GM12878 (cell line): ENCODE measurements at regions not wholly inside any gene's neighbourhood (a gene's known extent, or its start where the extent isn't known, plus 50 kb on each side); places are given as distances from the start of the nearest gene placed in this dataset.

Source experiments
- ATAC-seq: fragments of 200-7000 bp; cut with Tn5 transposase; 3 replicates; pipeline ENCODE4 v1.9.1; 2020; ENCODE audit warnings: mild to moderate bottlenecking, moderate library complexity
- BruUV-seq: library from RNA; stranded (reverse); fragments of 400-500 nt; replicated peaks from 2 replicates; lab custom pipeline; 2021; lab: Mats Ljungman, UMichigan
- CTCF ChIA-PET: fragments of 300-600 bp; sonication (Branson Sonifier 250); formaldehyde crosslinking; extraction: SDS; loops from one replicate; lab custom pipeline; 2021; ENCODE audit warnings: inconsistent platforms; lab: Yijun Ruan, JAX
- POLR2A ChIA-PET: fragments of 350-600 bp; formaldehyde crosslinking; extraction: SDS; loops from one replicate; lab custom pipeline; 2021; ENCODE audit warnings: inconsistent platforms; lab: Charles Lee
- RAD21 ChIA-PET: fragments of 300-600 bp; sonication (Branson Sonifier 250); formaldehyde crosslinking; loops from one replicate; lab custom pipeline; 2023; ENCODE audit warnings: antibody characterized with exemption; ENCODE audit not compliant: unreplicated experiment; lab: Charles Lee
- SMC1A ChIA-PET: fragments of 300-600 bp; sonication (Branson Sonifier 250); formaldehyde crosslinking; loops from one replicate; lab custom pipeline; 2023; ENCODE audit not compliant: unreplicated experiment, uncharacterized antibody; lab: Charles Lee
- DNase-seq: peaks from one replicate; pipeline ENCODE4 v3.0.0-alpha.2; 2011; ENCODE audit warnings: low read depth, low spot score
- FAIRE-seq: peaks from 3 replicates; lab custom pipeline; 2011; peaks lifted over from hg19 to GRCh38; lab: Jason Lieb, UNC
- H2AFZ ChIP-seq: 2 replicates; pipeline ENCODE4 v1.6.0; 2011; ENCODE audit warnings: low read depth, low read length, control low read depth; ENCODE audit not compliant: control insufficient read depth
- H3K27ac ChIP-seq: 2 replicates; pipeline ENCODE4 v1.5.1; 2011; ENCODE audit warnings: control low read depth; ENCODE audit not compliant: control insufficient read depth, insufficient read depth
- H3K27me3 ChIP-seq, 2 experiments: replicated peaks in 1 of 2; 2 replicates each; pipeline versions ENCODE4 v1.6.0 to v1.6.1; 2011; ENCODE audit warnings: low read length in 1 of 2; ENCODE audit not compliant: control insufficient read depth in 2 of 2, insufficient read depth in 2 of 2
- H3K36me3 ChIP-seq, 2 experiments: 2 replicates each; pipeline ENCODE4 v1.5.1; 2011; ENCODE audit warnings: low read length in 1 of 2; ENCODE audit not compliant: control insufficient read depth in 2 of 2, insufficient read depth in 2 of 2
- H3K4me1 ChIP-seq: 2 replicates; pipeline ENCODE4 v1.6.1; 2011; ENCODE audit warnings: mild to moderate bottlenecking, low read length, moderate library complexity, mixed read lengths; ENCODE audit not compliant: control insufficient read depth, insufficient read depth
- H3K4me2 ChIP-seq: 2 replicates; pipeline ENCODE4 v1.6.0; 2011; ENCODE audit warnings: control low read depth; ENCODE audit not compliant: control insufficient read depth, insufficient read depth
- H3K4me3 ChIP-seq: fragments of 200-600 bp; sonication (generic); 2 replicates; pipeline ENCODE4 v1.5.1; 2016
- H3K79me2 ChIP-seq: 2 replicates; pipeline ENCODE4 v1.6.0; 2011; ENCODE audit warnings: low read length; ENCODE audit not compliant: control insufficient read depth, insufficient read depth
- H3K9ac ChIP-seq: 2 replicates; pipeline ENCODE4 v1.8.0; 2011; ENCODE audit warnings: low read length, control low read depth, mixed read lengths; ENCODE audit not compliant: control insufficient read depth, insufficient read depth
- H3K9me3 ChIP-seq: replicated peaks from 3 replicates; pipeline ENCODE4 v1.5.1; 2011; ENCODE audit warnings: mild to moderate bottlenecking, low read length; ENCODE audit not compliant: control insufficient read depth, insufficient read depth
- H4K20me1 ChIP-seq: 2 replicates; pipeline ENCODE4 v1.6.0; 2011; ENCODE audit not compliant: control insufficient read depth, insufficient read depth
- ATF7 ChIP-seq: fragments of 450-650 bp; IDR thresholded peaks from 2 replicates; pipeline ENCODE4 v1.6.1; 2016; ENCODE audit warnings: low read depth, mild to moderate bottlenecking
- GATAD2B ChIP-seq: fragments of 450-650 bp; conservative IDR thresholded peaks from 2 replicates; pipeline ENCODE4 v1.6.1; 2017; ENCODE audit warnings: low read depth, mild to moderate bottlenecking, moderate library complexity
- HDGF ChIP-seq: fragments of 450-650 bp; IDR thresholded peaks from 2 replicates; pipeline ENCODE4 v1.6.1; 2016; ENCODE audit warnings: antibody characterized with exemption
- IKZF2 ChIP-seq, 2 experiments: fragments of 450-650 bp; IDR thresholded peaks; 2 replicates each; pipeline ENCODE4 v1.6.1; 2017; ENCODE audit warnings: mild to moderate bottlenecking in 2 of 2, moderate library complexity in 2 of 2
- MEF2A ChIP-seq: IDR thresholded peaks from 2 replicates; pipeline ENCODE4 v1.6.1; 2011; ENCODE audit warnings: low read depth, mild to moderate bottlenecking, low read length, moderate library complexity; ENCODE audit not compliant: insufficient read depth
- WRNIP1 ChIP-seq: IDR thresholded peaks from 2 replicates; pipeline ENCODE4 v1.6.1; 2011; ENCODE audit warnings: low read depth, low read length, improper control_type of control experiment, borderline replicate concordance
- ZBED1 ChIP-seq: IDR thresholded peaks from 2 replicates; pipeline ENCODE4 v1.6.1; 2016; ENCODE audit warnings: borderline replicate concordance
- ZBTB11 ChIP-seq: fragments of 450-650 bp; formaldehyde crosslinking; IDR thresholded peaks from 2 replicates; pipeline ENCODE4 v1.5.0; 2022; ENCODE audit warnings: mild to moderate bottlenecking, missing genetic modification characterization
- ZZZ3 ChIP-seq: IDR thresholded peaks from 2 replicates; pipeline ENCODE4 v1.6.1; 2011; ENCODE audit warnings: low read depth; ENCODE audit not compliant: control insufficient read depth, insufficient read length
- WGBS: methylation state at CpG from one replicate; pipeline ENCODE4 v1.1.6; 2016; ENCODE audit warnings: low lambda C conversion rate; ENCODE audit not compliant: insufficient replicate concordance, insufficient coverage; ENCODE audit errors: missing lambda C conversion rate; 5-methylcytosine and 5-hydroxymethylcytosine counted together
- in situ Hi-C: fragments of 300-500 bp; cut with MboI; formaldehyde crosslinking; loops from 9 replicates; pipeline ENCODE4 v1.14.3; 2018; ENCODE audit warnings: mixed read lengths
- intact Hi-C: fragments of 100-400 bp; cut with micrococcal nuclease; formaldehyde crosslinking; loops from one replicate; pipeline ENCODE4 v1.14.2; 2022; ENCODE audit not compliant: unreplicated experiment
- TF ChIP-seq, protein P1 (sequence below): IDR thresholded peaks from 2 replicates; pipeline ENCODE4 v1.6.1; 2011; ENCODE audit warnings: mild to moderate bottlenecking, low read depth, low read length, moderate library complexity; ENCODE audit not compliant: insufficient replicate concordance

DNA sequence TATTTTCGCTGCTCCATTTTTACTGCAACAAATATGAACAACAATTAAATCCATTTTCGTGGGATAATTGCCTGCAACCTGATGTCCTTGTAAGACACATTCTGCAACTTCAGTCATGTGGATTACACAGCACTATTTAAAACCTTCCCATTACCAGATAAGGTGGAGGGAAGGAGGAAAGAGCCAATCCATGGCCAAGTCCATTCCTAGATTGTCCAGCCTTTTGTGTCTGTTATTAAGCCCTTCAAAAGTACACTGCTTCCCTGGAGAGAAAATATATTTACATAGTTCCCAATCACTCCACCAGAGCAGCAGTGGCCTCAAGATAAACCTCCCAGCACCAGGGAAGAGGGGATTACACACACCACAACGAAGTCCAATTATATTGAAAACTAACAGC is 347.9 kb downstream of the CDH26 start:
- intact Hi-C loops (no loop called here), in situ Hi-C loops (no loop called here)
- no peak for DNase-seq
- SMC1A ChIA-PET: no interaction called here
- RAD21 ChIA-PET: no interaction called here
- H3K9me3 ChIP-seq: no peaks in the 10 kb centered on the region
- H3K27me3 ChIP-seq: no peaks in the 10 kb centered on the region
- WGBS: 0% methylated on average over 3 of the region's 3 CpGs
- CTCF ChIA-PET: no interaction called here
- no peak overlapping the region for H3K4me2 ChIP-seq
- BruUV-seq: no TSS peak
- H3K27ac ChIP-seq: no peak overlapping the region
- ATAC-seq: no peak
- no peak overlapping the region for H3K9ac ChIP-seq
- FAIRE-seq: no peak
- H4K20me1 ChIP-seq: no peaks in the 10 kb centered on the region
- TF ChIP-seq ZBTB11: no peak
- TF ChIP-seq MEF2A: no peak
- TF ChIP-seq ATF7: no peak
- no peak for TF ChIP-seq ZZZ3
- H3K4me1 ChIP-seq: no peaks in the 10 kb centered on the region
- H3K4me3 ChIP-seq: no peak overlapping the region
- H3K79me2 ChIP-seq: no peaks in the 10 kb centered on the region
- no peaks in the 10 kb centered on the region for H3K36me3 ChIP-seq
- no peak overlapping the region for H2AFZ ChIP-seq
- POLR2A ChIA-PET: no interaction called here

DNA sequence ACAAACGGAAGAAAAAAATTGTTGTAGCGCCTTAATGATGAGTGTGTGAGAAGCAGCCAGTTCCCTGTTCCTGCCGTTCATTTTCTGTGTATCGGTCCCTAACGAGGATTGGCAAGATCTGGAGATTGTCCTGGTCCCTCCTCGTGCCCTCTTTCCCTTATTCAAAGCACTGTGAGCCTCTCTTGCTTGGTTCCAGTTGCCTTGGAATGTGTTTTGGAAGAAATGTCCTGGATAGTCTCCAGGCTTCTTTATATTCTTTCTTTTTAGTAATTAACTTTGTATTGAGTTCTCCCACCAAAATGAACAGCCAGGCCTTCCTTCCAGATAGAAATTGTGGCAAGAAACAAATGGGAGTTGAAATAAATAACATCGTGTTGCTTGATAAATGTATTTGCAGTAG is 348.3 kb downstream of the CDH26 start:
- FAIRE-seq: no peak
- no peaks in the 10 kb centered on the region for H3K4me1 ChIP-seq
- ATAC-seq: no peak
- no peaks in the 10 kb centered on the region for H3K79me2 ChIP-seq
- intact Hi-C loops (no loop called here), in situ Hi-C loops (no loop called here)
- H3K4me3 ChIP-seq: no peak overlapping the region
- CTCF ChIA-PET: no interaction called here
- BruUV-seq: no TSS peak
- POLR2A ChIA-PET: no interaction called here
- no peaks in the 10 kb centered on the region for H4K20me1 ChIP-seq
- WGBS: 26% methylated on average over 7 of the region's 7 CpGs
- RAD21 ChIA-PET: no interaction called here
- no peaks in the 10 kb centered on the region for H3K27me3 ChIP-seq
- TF ChIP-seq GATAD2B (no peak), IKZF2 (IDR thresholded peaks at IDR 0.05) (no peak), HDGF (no peak), WRNIP1 (no peak), ZBED1 (no peak)
- TF ChIP-seq, protein P1, sequence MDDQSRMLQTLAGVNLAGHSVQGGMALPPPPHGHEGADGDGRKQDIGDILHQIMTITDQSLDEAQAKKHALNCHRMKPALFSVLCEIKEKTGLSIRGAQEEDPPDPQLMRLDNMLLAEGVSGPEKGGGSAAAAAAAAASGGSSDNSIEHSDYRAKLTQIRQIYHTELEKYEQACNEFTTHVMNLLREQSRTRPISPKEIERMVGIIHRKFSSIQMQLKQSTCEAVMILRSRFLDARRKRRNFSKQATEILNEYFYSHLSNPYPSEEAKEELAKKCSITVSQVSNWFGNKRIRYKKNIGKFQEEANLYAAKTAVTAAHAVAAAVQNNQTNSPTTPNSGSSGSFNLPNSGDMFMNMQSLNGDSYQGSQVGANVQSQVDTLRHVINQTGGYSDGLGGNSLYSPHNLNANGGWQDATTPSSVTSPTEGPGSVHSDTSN: no peak
- no peak overlapping the region for H3K27ac ChIP-seq
- SMC1A ChIA-PET: no interaction called here
- no peak overlapping the region for H3K4me2 ChIP-seq
- no peak overlapping the region for H2AFZ ChIP-seq
- DNase-seq: no peak
- no peaks in the 10 kb centered on the region for H3K9me3 ChIP-seq
- no peaks in the 10 kb centered on the region for H3K36me3 ChIP-seq
- no peak overlapping the region for H3K9ac ChIP-seq
